ENCODE measurements at regions not wholly inside any gene's neighbourhood (a gene's known extent, or its start where the extent isn't known, plus 50 kb on each side); places are given as distances from the start of the nearest gene placed in this dataset.
"Not testable (repeated sequence)": the region's sequence is repeated elsewhere in the genome, so short reads cannot be mapped to it uniquely, and the experiment has no call there.

DNA sequence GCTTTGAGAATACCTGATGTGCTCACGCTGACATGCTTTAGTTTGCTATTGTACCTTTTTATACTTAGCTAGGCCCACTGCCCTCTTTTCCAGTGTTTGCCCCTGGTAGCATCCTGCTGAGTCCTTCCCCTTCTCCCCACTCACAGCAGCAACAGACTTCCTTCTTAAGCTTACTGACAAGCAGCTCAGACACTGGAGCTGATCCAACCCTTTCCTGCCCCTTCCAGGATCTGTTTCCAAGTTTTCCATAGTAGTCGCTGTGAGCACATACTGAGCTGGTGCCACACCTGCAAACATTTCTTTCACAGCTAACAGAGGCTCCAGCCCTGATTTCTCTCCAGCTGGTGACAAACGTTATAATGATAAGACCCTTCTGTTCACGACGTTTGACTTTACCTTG lies 991.4 kb upstream of the CELF4 start:
- DNase-seq, result no peak

DNA sequence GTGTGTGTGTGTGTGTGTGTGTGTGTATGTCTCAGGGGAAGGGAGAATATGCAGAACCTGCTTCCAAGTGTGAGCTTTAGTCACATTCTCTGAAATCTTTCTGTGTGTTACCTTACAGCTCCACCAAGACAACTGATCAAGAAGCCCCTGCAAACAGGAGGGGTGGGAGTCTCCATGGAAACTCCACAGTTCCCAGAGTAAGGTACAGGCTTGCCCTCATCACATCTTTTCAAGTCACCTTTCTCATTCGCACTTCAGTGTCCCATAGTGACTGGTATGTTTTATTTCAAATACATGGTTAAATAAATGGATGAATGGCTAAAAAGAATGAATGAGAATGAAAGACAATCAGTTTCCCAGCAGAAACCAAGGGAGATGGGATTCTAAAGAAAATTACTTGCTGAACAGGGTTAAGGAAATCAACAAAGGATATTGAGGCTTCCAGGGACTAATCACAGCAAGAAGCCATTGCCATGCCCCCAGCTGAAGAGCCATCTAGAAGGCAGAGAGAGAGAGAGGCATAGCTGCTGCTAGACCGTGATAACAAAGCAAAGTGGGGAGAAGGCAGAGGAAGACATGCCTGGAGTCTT lies 987.2 kb upstream of the CELF4 start:
- DNase-seq, result no peak

DNA sequence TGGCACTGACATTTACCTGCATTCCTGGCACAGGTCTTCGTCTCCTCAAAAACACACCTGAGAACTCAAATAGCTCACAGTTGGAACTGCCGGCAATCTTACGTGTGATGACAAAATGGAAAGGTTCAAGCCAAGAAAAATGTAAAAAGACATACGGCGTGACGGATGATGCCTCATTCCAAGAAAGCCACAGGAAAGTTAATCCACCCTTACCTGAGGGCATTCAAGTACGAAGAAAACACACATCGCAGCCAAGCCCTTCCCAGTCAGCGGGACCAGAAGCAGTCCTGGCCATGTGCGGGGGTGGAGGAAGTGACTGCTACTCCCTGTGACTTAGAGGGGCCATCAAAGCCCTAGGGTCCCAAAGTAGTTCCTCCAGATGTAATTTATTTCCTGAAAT lies 986.3 kb upstream of the CELF4 start:
- DNase-seq, result no peak

DNA sequence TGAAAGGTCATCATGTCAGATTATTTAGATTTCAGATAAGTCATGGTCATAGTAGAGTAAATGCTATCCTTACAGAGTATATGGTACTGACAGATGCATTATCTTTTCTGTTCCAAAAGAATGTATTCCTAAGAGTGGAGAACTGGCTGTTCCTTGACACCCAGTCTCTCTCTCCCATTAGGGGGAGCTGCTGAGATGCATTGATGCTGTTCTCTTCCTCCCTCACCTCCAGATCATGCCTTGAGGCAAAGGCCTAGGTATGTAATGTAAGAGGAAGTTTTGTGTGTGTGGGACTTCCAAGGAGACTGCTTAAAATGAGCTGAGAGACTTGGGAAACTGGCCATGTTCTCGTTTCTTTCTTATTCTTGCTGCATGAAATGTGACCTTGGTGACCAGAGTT lies 979.5 kb upstream of the CELF4 start:
- peak; percentile 81 for DNase-seq

DNA sequence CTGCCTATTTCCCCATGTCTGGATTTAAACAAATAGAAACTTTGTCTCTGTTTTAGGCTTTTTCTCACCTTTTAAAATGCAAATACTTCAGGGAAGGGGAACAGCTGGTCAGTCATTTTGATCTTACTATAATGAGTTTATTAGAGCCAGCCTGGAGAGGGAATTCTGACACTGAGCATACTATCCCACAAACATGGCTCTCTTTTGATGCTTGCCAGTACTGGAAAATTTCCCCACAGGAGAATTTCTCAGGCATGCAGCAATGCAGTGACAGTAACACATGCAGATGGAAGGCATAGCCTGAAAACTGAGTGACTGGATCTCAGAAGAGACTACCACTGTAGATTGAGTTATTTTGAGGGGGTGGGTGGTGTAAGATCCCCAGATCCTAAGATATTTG lies 974.3 kb upstream of the CELF4 start:
- no peak for DNase-seq

DNA sequence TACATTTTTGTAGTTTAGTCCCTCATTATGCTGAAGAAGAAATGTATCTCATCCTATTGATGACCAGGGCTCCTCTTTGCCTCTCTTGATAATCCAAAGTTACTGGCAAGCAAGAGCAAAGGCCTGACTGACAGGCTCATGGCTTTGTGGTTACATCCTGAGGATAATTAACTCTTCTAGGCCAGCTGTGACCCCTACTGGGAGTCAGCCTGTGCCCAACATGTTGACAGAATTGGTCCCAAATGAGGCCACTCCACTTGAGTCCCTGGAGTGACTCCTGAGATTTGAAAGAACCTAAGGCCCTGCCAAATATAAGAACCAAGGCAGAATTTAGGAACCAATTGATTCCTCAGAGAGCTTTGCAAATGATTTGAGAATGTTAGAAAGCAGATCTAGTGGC lies 973.8 kb upstream of the CELF4 start:
- DNase-seq, result peak; percentile 18

DNA sequence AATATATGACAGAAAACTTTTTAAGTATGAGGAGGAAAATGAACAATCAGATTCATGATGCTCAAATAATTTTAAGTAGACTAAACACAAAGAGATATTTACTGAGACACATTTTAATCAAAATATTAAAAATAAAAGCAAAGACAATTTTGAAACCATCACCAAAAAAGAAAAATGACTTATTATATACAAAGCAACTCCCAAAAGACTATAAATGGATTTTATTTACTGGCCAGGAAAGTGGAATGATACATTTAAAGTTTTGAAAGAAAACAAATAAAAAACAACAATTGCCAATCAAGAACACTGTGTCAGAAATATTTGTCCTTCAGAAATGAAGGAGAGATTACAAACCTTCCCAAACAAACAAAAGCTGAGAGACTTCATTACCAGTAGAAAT lies 968.5 kb upstream of the CELF4 start:
- DNase-seq, result no peak

DNA sequence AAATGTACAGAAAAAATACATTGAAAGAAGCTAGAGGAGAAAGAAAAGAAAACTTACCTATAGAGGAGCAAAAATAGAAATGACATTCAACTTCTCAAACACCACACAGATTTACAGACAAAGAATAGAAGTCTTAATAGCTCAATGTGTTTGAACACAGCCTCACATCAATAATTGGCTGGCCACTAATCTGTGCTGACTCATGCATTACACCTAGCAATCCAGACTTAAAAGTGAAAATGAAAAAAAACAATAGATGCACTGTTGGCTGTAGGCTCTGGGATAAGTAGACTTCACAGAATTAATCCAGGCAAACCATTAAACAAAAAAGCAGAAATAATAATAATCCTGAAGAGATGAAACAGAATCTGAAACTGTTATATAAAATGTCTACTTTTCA lies 961.3 kb upstream of the CELF4 start:
- DNase-seq, result no peak

DNA sequence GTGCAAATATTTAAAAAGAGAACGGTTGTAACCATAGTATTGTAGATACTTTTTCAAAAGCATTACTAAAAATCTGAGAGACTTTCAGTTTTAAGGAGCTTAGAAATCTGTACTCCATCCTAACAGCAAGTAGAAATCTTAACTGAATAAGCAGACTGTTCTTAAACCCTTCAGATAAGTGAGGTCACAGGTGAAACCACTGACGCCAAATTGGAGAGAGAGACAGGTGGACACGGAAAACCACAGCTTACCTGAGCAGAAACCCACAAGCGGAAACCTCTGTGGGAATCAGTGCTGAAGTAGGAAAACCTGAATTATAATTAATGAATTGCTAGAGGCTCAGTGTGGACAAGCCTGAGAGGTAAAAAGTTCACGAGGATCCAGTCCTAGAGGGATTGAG lies 959.4 kb upstream of the CELF4 start:
- no peak for DNase-seq

DNA sequence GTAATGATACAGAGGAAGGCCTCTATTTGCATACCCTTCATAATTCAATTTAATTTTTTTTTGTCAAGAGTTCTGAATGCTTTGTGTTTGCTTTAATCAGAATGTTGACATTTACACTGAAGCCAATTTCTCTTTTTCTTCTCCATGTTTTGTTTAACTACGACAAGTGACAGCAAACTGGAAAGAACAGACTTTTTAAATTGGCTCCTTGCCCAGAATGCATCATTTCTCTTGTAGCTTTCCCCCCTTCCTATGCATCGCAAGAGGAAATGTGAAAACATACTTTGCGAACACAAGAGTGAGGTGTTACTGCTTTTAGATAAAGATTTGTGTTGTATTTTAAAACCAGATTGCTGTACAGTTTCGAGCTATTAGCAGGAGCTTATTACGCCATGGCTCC lies 955.2 kb upstream of the CELF4 start:
- no peak for DNase-seq

DNA sequence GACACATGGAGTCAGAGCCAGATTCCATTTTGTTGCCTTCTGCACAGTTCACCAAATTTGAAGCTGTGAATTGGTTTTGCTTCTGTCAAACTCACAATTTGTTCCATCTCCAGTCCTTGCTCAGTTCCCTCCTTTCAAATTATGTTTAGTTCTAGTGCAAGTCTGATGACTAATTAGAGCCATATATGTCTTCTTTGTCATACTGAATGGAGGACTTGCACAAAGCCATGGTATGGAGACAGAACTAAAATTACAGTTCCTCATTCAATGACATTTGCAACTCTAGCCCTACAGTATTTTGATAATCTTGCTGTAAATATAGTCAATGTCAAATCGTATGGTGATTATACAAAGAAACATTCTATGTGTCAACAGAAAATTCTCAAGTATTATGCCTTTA lies 936.9 kb upstream of the CELF4 start:
- no peak for DNase-seq

DNA sequence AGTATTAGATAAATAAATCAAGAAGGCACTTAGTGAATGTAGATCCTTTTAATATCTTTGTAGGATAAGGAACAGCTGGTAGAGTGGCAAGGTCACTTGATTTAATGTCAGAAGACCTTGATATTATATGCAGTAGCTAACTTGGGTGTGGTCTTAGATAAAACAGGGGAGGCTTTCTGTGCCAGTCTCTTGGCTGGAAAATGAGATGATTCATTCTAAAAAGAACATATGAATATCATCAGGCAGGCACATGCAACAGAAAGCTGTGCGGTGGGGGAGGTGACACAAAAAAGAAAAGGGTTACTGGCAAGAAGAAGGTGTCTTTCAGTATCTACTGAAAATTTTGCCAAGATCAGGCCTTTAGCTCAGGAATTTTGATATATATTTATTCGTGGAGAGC lies 931.7 kb upstream of the CELF4 start:
- DNase-seq, result no peak

DNA sequence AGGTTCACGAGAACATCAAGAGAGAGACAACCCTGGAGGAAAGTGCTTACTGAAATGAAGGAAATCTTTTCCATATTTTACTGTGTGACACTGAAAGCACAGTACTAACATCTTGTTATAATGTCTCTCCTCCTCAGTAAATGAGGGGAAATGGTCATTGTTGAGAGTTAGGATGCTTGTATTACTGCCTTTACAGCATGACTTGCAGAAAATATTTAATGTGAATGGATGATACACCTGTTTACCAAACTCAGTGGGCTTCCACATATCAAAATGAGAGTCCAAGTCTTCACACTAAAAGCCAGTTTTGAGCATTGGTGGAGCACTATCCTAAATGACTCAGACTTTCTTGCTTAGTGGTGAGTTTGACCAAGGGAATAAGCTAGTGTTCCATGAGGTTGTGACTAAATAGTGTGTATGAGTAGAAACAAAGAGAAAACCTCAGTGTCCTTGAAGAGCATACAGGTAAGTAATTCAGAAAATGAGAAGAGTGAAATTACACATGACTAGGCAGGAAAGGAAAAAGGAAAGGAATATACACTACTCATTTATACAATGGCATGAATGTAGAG lies 930.7 kb upstream of the CELF4 start:
- no peak for DNase-seq

DNA sequence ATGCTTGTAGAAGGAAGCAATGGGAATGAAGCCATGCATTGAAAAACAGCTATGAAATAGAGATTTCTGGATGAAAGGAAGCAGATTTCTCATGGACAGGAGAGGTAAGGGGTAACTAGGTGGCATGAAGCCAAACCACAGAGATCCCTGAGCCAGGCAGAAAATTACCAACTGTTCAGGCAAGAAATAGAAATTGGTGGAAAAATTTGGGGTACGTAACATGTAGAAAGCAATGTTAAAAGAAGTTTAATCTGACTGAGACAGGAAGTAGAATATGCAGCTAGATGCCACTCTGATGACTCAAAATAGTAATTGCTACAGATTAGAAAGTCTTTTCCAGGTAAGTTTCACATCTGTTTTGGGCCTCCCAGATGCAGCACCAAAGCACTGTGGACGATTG lies 928.5 kb upstream of the CELF4 start:
- DNase-seq, result no peak

DNA sequence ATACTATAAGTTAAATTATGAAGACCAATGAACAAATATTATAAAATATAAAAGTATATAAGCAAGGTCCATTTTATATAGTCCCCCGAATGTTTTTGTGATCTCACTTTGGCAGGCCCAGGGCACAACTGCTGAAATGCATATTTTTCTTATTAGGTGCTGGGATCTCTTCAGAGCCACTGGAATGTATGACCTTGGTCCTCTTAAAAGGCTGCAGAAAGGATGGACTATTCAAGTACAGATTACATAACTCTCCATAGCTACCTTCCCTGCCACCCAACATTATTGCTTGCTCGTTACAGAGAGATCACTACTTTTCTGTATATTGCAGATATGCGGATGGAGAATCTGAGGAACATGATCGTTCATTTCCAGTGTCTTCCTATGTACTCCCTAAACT lies 925.6 kb upstream of the CELF4 start:
- no peak for DNase-seq

DNA sequence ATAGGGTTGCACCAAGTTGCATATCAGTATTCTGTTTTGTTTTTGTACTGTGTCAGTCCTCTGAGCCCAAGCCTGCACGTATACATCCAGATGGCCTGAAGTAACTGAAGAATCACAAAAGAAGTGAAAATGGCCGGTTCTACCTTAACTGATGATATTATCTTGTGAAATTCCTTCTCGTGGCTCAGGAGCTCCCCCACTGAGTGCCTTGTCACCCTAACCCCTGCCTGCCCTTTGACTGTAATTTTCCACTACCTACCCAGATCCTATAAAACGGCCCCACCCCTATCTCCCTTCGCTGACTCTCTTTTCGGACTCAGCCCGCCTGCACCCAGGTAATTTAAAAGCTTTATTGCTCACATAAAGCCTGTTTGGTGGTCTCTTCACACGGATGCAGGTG lies 924.1 kb upstream of the CELF4 start:
- not testable (repeated sequence) for DNase-seq

DNA sequence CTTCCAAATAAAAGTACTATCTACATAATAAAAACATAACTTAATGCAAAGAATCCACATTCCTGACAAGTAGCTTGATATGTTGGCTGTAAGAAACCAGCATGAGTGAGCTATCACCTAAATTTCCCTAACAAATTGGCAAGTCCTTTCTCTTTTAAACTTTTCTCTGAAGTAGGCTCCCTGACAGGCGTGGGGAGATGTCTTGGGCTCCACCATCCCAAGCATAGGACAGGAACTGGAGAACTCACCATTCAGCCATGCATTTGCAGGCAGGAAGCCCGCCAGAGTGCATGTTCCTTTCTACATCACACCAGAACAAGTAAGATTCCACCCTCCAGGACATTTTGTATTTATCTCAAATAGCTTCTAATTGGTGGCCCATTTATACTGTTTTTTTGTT lies 921.9 kb upstream of the CELF4 start:
- no peak for DNase-seq

DNA sequence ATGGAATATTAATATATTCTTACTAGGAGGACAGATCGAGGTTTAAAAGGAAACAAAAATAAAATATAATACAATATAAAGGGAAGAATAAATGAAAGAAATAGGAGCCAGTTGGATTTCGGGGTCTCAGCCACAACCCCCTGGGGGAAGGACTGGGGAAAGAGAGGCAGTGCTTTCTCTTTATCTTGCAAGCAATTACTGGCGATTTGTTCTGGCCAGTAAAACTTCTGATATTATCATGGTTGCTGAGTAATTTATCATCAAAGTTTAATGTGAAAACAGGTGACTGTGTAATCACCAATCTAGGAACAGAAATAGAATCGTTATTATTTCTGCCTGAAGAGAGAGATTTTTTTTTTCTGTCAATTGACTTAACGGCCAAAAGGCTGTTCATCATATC lies 917.7 kb upstream of the CELF4 start:
- DNase-seq, result no peak

DNA sequence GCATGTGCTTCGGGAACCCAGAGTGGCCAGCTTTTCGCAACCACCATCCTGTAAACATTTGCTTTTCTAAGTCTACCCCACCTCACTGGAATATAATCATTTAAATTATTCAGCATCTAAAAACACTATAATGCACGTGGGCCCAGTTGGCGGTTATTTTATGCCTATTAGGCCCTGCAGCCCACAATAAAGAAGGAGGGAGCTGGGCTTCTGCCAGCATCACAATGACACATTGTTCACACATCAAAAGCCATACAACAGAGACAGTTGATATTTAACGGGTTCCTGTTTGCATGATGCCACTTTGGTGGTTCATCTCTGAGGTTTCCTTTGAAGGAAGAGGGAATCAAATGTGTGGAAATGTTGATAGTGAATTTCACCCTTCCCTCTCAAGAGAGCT lies 916.0 kb upstream of the CELF4 start:
- peak; percentile 85 for DNase-seq

DNA sequence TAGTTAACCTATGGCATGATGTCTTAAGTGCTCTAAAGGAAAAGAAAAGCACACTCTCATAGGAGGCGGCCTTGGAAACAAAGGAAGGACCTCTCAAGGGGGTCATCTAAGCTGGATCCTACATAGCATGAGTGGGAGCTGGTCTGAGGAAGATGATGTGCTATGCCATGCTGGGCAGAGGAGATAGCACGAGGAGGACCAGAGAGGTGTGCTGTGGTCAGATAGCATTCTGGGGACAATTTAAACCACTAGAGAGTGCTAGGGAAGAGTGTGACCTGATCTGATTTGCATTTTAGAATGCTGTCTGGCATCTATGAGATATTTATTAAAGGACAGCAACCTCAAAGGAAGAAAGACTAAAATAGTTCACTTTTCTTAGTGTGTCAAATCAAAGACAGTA lies 910.1 kb upstream of the CELF4 start:
- DNase-seq, result no peak

DNA sequence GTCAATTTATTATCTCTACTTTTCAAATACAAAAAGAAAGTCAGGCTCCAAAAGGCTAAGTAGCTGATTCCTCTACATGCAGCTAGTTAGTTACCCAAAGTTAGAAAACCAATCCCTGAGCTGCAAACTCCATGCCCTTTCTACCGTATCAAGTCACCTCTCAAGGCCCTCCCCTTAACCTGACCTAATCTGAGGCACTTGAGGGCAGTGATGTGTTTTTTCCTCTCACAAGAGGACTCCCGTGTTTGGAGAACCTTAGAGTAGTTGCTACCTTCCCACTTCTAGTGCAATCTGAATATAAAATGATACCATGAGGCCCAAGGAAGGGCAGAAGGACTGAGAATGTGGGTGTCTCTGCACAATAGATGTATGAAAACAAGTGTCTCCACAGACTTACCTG lies 907.9 kb upstream of the CELF4 start:
- DNase-seq, result no peak

DNA sequence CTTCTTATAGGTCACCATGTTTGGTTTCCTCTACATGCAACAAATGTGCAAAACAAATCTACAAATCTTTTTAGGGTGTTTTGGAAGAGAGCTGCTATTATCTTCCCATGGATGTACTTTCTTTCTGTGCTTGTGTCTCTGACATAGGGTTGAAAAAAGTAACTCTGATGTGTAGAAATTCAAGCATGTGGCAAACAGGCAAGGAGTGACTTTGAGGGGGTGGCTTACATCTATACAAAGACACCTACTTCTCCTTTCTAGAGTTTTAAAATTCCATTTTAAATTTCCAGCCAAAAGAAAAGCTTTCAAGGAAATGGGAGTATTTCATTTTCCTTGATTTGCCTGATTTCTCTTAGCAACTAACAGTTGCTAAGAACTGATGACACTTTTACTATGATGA lies 904.8 kb upstream of the CELF4 start:
- no peak for DNase-seq

DNA sequence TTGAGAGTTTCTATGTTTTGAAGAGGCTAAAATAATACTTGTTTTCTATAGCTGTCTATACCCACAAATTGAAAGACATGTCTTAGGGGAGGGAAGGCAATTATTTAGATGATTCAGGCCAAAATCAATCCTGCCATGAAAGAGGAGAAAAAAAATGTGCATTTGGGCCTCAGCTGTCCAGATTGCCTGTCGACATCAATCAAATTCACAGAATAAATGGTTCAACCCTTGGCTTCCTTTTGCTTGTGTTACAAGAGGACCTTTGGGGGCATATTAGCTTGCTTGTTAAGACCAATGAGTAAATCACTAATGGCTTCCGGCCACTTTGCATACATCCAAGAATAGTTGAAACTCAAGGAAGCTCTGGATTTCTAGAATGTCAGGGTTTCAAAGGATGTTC lies 900.8 kb upstream of the CELF4 start:
- no peak for DNase-seq

DNA sequence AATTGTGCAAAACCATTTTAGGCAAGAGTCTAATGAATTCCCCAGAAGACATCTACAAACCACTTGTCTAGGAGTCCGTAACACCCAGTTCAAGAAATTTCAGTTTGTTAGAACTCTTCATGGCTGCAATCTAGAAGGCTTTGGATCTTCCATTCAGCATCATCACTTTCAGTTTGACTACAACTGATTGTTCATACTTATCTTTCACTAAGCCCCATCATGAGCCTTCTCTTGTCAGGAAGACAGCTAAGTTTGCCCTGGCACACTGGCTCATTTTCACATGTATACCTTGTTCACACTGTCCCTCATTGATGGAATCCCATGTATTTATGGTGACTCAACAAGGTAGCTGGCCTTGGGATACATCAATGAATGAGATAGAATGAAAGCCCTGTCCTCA lies 898.4 kb upstream of the CELF4 start:
- no peak for DNase-seq

DNA sequence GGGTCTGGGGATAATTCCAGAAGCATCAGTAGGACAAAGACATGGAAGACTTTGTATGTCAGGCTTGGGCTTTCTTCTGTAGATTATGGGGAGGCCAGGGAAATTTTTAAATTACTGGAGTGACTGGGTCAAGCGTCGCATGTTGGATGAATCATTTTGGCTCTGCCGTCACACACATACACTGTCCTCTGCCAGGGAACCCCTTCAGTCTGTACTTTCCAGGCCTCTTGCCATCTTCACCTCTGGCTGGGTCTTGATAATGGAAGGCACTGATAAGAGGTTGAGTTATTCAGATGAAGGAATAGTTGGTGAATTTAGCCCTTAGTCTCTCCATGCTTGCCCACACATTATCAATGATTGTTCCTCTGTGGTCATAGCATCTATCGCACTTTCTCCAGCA lies 895.1 kb upstream of the CELF4 start:
- DNase-seq, result no peak

Data from GDM1 (cell line).